ENCODE measurements at regions not wholly inside any gene's neighbourhood (a gene's known extent, or its start where the extent isn't known, plus 50 kb on each side); places are given as distances from the start of the nearest gene placed in this dataset.

GRCh38 chr14:85974602-85975001, 444.7 kb downstream of the FLRT2 start:
- intact Hi-C loops (cut with DNase I): no loop called here
- H3K27ac ChIP-seq: no peak overlapping the region
- H3K4me1 ChIP-seq: no peaks in the 10 kb centered on the region
- TF ChIP-seq POLR2A (IDR thresholded peaks at IDR 0.05) (no peak), CTCF (IDR thresholded peaks at IDR 0.05) (no peak)
- no peak overlapping the region for H3K4me3 ChIP-seq (replicated peaks in 1 of 3)
- no peaks in the 10 kb centered on the region for H3K9me3 ChIP-seq
- WGBS, 2 donors: 77 to 78% methylated on average over 8 of the region's 8 CpGs
- H3K27me3 ChIP-seq: no peaks in the 10 kb centered on the region
- DNase-seq: no peak
- no peaks in the 10 kb centered on the region for H3K36me3 ChIP-seq

GRCh38 chr14:85963486-85963885, 433.5 kb downstream of the FLRT2 start:
- TF ChIP-seq CTCF (IDR thresholded peaks at IDR 0.05) (no peak), POLR2A (IDR thresholded peaks at IDR 0.05) (no peak)
- no peak overlapping the region for H3K27ac ChIP-seq
- no peak overlapping the region for H3K4me3 ChIP-seq (replicated peaks in 1 of 3)
- H3K4me1 ChIP-seq: no peaks in the 10 kb centered on the region
- intact Hi-C loops (cut with DNase I): no loop called here
- H3K36me3 ChIP-seq: no peaks in the 10 kb centered on the region
- DNase-seq: no peak
- H3K9me3 ChIP-seq: no peaks in the 10 kb centered on the region
- no peaks in the 10 kb centered on the region for H3K27me3 ChIP-seq

GRCh38 chr14:85960756-85961155, 430.8 kb downstream of the FLRT2 start:
- no peak overlapping the region for H3K27ac ChIP-seq
- no peaks in the 10 kb centered on the region for H3K4me1 ChIP-seq
- intact Hi-C loops (cut with DNase I): no loop called here
- no peaks in the 10 kb centered on the region for H3K27me3 ChIP-seq
- WGBS, 2 donors: 36 to 63% methylated on average over 2 of the region's 2 CpGs
- no peak overlapping the region for H3K4me3 ChIP-seq (replicated peaks in 1 of 3)
- H3K9me3 ChIP-seq: no peaks in the 10 kb centered on the region
- no peak for DNase-seq
- no peaks in the 10 kb centered on the region for H3K36me3 ChIP-seq
- TF ChIP-seq CTCF (IDR thresholded peaks at IDR 0.05) (no peak), POLR2A (IDR thresholded peaks at IDR 0.05) (no peak)

GRCh38 chr14:85959063-85959462, 429.1 kb downstream of the FLRT2 start:
- Histone ChIP-seq H3K4me3 (replicated peaks in 1 of 3) (no peak overlapping the region), H3K9me3 (no peaks in the 10 kb centered on the region), H3K27me3 (no peaks in the 10 kb centered on the region), H3K27ac (no peak overlapping the region), H3K36me3 (no peaks in the 10 kb centered on the region), H3K4me1 (no peaks in the 10 kb centered on the region)
- DNase-seq: no peak
- intact Hi-C loops (cut with DNase I): no loop called here
- 88 to 93% methylated on average over 3 of the region's 3 CpGs for WGBS, 2 donors
- TF ChIP-seq POLR2A (IDR thresholded peaks at IDR 0.05) (no peak), CTCF (IDR thresholded peaks at IDR 0.05) (no peak)

GRCh38 chr14:85958069-85958468, 428.1 kb downstream of the FLRT2 start:
- Histone ChIP-seq H3K36me3 (no peaks in the 10 kb centered on the region), H3K27ac (no peak overlapping the region), H3K4me3 (replicated peaks in 1 of 3) (no peak overlapping the region), H3K4me1 (no peaks in the 10 kb centered on the region), H3K27me3 (no peaks in the 10 kb centered on the region), H3K9me3 (no peaks in the 10 kb centered on the region)
- intact Hi-C loops (cut with DNase I): no loop called here
- WGBS, 2 donors: 71 to 82% methylated on average over 1 of the region's 1 CpG
- DNase-seq: no peak
- TF ChIP-seq CTCF (IDR thresholded peaks at IDR 0.05) (no peak), POLR2A (IDR thresholded peaks at IDR 0.05) (no peak)

Data from thyroid gland (tissue), 4 donors.